HG02610 (cell line): ENCODE measurements at regions not wholly inside any gene's neighbourhood (a gene's known extent, or its start where the extent isn't known, plus 50 kb on each side); places are given as distances from the start of the nearest gene placed in this dataset.
"Not testable (repeated sequence)": the region's sequence is repeated elsewhere in the genome, so short reads cannot be mapped to it uniquely, and the experiment has no call there.

Experiments
- ATAC-seq: cut with Tn5 transposase; IDR thresholded peaks from one replicate; pipeline ENCODE4 v1.9.1; 2021; ENCODE audit warnings: mild to moderate bottlenecking, moderate library complexity; ENCODE audit not compliant: unreplicated experiment

DNA sequence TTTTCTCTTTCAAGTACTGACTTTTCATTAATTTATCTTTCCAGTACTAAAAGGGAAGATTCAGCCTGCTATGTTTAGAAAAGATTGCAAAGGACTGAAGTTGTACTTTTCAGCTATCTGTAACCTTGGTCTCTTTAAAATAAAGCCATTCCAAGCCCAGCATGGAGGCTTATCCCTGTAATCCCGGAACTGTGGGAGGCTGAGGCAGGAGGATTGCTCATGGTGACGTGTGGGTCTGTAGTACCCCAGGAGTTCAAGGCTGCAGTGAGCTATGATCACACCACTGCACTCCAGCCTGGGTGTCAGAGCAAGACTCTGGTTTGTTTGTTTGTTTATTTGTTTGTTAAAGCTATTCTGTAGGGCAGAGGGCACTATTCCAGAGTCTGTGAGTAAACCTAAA lies 50.6 kb upstream of the TMEM170B start:
- no peak for ATAC-seq

DNA sequence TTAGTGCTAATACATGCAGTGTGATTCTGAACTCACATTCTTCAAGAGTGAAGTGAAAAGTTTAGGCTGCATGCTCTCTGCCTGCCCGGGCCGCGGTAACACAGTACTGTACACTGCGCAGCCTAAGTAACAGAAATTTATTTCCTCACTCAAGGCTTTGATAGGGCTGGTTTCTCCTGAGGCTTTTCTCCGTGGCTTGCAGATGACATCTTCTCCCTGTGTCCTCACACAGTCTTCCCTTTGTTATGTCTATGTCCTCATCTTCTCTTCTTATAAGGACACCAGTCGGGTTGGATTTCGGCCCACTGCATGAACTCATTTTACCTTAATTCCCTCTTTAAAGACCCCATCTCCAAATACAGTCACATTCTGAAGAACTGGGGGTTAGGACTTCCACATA lies 51.1 kb upstream of the TMEM170B start:
- no peak for ATAC-seq

DNA sequence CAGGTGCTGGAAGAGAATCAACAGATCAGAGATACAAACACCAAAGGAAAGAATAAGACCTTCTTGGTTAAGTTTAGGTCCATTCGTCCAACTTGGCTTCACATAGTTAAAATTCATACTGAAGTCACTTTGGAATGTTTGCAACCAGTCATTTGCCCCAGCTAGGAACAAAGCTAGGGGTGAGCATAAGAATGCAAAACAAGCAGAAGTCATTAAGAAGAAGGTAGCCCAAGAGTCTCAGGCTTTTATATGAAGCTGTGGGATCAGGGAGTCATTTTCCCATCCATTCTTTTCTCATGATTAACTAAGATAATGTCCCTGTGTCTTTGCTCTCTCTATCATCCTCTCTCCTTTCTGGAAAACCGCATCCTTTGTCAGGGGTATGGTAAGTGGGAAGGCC lies 51.5 kb upstream of the TMEM170B start:
- ATAC-seq: no peak

DNA sequence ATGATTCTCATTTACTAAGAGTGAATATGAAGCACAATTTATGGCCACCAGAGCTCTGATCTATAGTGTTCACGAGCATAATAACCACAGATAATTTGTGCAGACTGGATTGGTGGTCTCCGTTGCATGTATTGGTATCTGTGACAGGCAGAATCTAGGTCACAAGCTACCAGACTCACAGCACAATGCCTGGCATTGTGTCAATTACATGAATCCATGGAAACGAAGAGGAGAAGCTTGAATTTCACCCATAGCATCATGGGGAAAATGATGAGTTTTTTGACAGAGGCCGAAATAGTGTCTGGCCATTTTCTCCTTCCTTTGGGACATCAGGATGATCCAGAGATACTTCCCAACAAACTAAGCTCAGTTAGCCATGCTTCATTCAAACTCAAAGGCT lies 52.3 kb upstream of the TMEM170B start:
- ATAC-seq: no peak

DNA sequence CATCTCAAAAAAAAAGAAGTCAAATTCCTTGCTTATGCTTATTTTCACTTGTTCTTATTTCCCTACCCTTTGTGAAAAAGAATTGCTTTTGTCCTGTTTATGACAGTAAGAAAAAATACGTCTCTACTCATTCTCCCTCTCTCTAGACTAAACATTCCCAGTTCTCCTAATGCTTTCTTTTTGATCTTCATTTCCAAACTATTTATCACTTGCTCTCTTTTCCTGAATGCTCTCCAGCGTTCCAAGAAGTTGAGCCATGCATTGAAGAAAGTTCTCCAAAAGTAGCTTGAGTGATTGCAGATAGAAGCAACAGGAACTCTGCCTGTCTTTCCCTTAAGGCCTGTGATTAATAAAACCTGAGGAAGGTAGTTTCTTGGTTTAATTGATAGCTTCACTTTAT lies 53.1 kb upstream of the TMEM170B start:
- no peak for ATAC-seq

DNA sequence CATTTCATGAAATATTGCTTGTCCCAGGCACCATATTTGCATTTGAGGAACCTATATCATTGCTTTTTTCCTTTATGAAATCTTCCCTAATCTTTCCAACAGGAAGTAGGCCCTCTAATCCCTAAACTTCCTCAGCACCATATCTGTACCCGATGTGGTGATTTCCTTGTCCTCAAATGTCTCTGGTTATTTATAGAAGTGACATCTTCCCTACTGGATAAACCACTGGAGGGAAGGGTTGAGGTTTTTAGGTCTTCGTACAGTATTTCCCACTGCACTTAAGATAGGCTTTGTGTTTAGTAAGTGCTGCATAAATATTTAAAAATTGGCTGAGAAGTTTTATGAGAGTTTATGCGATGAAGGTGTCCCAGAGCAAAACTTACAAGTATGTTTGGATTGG lies 54.9 kb upstream of the TMEM170B start:
- no peak for ATAC-seq

DNA sequence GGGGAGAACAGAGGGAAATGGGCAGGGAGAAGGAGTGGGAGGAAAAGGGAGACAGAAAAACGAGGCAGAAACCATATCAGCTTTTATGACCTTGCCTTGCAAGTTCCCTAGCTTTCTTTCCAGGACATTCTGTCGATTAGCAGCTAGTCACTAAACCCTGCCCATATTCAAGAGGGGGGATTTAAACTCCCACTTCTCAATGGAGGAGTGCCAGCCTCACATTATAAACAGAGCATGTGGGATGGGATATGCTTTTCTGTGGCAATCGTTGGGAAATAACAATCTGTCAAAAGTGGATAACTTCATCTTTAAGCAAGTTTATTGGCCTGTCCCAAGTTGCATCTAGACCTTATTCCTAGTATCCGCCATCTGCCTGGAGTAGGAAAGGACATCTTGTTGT lies 57.0 kb upstream of the TMEM170B start:
- no peak for ATAC-seq

DNA sequence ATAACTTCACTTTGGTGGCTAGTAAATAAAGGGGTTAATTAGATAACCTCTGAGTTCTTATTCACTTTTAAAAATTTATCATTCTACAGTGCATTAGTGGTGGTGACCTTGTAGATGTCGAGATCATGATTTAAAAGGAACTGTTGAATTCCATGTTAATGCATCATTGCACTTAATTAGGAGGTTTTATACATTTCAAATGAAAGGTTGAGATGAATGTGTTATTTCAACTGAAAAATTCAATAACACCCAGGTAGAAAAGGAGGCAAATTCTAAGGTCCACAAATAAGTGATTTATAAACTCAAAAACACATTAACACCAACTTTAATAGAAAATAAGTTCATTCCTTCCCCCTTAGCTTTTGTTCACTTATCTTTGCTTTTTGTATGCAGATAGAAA lies 58.3 kb upstream of the TMEM170B start:
- ATAC-seq: no peak

DNA sequence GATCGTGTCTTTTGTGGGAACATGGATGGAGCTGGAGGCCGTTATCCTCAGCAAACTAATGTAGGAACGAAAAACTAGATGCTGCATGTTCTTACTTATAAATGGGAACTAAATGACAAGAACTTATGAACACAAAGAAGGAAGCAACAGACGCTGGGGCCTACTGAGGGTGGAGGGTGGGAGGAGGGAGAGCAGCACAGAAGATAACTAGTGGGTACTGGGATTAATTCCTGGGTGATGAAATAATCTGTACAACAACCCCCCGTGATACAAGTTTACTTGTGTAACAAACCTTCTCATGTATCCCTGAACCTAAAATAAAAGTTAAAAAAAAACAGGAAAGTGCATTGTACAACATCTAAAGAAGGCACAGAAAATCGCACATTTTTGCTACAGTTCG lies 59.0 kb upstream of the TMEM170B start:
- ATAC-seq: no peak

DNA sequence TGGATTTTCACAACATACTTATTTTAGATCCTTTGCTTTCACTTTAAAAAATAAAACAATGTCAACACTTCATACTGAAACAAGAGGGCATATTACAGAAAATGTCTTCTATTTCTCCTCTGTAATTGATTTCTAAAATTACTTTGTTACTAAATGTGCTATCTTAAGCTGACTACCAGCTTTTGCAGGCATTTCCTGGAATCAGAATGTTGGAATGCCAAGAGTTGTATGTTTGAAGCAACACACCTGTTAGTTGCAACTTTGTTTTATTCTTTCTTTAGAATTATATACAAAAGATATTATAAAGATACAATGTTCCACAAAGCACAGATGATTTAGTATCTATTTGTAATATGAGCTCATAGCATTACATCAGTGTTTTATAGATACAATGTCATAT lies 62.5 kb upstream of the TMEM170B start:
- ATAC-seq: no peak

DNA sequence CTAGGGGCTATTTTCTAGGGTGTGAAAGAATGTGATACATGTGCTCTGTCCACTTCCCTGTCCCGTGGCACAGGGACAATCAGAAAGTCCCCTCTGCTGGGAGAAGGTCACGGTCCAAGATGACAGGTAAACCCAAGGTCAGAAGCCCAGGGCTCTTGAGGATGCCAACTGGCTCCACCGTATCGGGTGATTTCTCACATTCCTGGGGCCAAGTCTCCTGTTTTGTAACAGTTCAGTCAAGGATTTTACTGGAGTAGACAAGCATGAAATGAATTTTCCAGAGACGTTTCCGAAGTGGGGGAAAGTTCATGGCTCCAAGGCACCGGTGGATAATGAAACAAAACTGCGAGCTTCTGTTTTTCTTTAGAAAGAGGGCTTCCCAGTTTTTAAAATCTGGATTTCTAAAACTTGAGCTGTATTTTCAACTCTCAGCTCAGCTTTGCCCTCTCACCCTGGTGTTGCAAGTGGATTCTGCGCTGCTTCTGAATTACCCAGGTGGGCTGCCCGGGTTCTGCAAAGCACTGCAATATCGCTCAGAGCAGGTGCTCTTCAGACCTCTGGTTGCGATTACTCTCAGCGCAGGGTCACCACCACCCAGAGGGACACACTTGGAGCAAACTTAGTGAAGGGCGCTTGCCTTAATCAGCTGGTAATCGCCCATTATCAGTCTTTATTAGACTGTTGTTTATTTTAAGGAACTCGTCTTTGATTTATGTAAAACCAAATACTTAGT lies 64.4 kb upstream of the TMEM170B start:
- no peak for ATAC-seq

DNA sequence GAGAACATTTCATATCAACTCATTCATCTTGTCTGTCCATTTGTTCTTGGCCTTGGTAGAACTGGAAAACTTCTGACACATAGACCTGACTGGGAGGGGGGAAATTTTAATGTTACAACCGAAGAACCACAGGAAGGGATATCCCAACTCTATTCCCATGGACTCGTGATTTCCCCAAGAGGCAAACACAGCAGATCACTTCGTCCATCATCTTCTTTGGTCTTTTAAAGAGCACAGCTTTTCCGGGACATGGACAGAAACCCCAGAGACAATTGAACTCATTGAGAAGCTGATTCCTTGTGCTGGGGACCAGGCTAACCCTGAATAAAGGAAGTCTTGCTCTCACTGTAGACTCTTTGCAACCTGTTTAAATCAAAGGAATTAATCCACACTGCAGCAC lies 66.3 kb upstream of the TMEM170B start:
- no peak for ATAC-seq

DNA sequence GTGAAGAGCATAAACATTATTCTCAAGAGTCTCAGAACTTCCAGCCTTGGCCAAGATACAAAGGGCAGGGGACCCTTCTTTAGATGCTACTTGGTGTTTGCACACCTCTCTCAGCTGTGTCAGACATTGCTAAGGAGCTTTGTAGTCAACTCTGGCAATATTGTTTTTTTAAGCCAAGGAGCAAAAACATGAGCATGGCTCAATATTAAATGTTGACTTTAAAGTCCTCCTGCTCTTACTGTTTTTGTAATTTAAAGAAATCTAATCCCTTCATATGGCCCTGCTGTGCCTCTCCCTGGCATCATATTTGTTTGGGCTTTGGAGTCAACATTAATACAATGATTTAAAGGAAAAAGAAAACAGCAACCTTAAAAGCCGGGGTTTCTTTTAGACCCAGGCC lies 67.9 kb upstream of the TMEM170B start:
- no peak for ATAC-seq

DNA sequence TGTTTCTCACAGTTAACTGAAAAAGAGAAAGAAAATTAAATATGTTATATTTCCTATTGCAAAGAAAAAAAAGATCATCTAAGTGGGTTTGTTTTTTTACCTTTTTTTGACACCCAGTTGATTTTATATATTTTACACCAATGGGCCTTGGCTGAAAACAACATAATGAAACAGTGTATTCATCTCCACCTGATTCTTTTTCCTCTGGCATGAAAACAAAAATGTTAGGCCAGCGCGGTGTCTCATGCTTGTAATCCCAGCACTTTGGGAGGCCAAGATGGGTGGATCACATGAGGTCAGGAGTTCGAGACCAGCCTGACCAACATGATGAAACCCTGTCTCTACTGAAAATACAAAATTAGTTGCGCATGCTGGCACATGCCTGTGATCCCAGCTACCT lies 69.3 kb upstream of the TMEM170B start:
- ATAC-seq: not testable (repeated sequence)

DNA sequence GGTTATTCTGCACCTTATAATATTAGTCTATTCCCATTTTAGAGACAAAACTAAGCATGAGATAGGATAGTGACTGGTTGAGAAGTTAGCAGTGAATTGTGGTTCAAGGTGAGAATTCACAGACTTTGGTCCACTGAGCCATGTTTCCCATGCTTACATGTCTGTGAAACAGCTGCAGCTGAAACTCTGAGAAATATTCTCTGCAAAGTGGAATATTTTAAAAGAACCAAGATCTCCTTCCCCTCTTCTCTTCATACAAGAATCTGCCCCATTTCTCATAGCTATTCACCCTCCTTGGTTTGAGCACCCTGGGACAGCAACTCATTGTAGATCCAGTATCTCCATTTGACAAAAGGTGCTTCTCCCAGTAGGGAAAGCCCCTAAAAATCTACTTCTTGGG lies 70.2 kb upstream of the TMEM170B start:
- peak; percentile 93 for ATAC-seq

DNA sequence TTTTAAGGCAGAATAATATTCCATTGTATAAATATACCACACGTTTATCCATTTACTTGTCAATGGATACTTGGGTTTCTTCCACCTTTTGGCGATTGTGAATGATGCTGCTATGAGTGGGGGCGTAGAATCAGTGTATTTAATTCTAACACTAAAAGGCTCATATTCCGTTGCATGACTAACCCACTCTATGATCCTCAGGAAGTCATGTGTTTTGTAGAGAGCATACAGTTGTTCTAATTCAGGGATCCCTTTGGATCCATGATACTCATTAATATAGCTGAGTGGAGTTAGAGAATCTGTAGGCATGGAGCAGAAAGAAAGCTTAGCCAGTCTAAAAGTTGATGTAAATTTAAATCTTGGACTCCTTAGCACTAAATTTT lies 74.2 kb upstream of the TMEM170B start:
- no peak for ATAC-seq

DNA sequence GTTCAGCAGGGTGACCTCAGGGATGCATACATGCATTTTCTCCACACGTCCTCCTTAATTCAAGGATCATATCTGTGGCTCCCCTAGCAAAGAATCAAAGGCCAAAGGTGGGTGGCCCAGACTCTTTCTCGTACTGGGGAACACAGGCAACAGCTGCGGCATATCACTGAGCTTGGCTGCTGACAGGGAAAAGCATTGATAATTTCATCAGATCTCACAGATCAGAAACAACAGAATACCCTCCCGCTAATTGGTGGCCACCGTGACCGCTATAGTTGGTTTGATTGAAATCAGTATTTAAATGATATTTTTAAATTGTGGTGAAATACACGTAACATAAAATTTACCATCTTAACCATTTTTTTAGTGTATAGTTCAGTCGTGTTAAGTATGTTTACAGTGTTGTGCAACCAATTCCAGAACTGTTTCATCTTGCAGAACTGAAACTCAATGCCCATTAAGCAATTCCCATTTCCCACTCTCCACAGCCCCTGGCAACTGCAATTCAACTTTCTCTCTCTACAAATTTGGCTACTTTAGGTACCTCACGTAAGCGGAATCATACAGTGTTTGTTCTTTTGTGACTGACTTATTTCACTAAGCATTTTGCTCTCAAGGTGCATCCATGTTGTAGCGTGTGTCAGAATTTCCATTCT lies 74.7 kb upstream of the TMEM170B start:
- ATAC-seq: no peak

DNA sequence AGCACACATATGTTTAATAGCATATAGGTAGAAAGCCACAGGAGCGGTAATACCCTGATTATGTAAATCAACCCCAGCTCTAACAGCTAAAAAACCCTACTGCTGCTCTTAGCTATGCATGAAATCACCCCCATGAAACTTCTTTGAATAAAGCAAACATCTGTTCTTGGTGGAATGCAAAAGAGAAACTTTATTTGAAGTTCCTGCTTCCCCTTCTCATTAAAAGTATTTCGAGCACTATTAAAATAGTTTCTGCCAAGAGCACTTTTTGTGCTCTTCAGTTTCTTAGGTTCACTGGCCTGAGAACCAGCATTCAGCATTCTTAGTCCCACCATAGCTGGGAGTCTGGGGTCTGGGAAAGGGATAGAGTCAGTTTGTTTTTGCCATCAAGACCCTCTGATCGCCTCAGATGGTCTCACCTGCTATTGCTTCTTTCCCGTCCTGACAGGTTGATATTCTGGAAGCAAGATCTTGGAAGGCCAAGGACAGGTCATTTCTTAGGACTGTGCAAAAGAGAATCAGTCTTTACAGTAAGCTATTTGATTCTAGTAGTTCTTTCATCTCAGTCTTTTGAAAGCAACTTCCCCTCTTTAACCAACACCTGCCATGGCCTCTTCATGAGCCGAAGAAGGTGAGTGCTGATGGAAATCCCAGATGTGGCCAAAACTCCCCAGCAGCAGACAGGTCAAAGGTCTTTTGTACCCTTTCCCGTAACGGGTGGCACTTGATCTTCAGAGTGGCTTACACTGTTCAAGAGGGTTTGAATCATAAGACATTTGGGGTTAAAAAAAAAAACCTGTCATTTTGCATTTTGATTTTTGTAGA lies 76.5 kb upstream of the TMEM170B start:
- ATAC-seq: peak; percentile 64

DNA sequence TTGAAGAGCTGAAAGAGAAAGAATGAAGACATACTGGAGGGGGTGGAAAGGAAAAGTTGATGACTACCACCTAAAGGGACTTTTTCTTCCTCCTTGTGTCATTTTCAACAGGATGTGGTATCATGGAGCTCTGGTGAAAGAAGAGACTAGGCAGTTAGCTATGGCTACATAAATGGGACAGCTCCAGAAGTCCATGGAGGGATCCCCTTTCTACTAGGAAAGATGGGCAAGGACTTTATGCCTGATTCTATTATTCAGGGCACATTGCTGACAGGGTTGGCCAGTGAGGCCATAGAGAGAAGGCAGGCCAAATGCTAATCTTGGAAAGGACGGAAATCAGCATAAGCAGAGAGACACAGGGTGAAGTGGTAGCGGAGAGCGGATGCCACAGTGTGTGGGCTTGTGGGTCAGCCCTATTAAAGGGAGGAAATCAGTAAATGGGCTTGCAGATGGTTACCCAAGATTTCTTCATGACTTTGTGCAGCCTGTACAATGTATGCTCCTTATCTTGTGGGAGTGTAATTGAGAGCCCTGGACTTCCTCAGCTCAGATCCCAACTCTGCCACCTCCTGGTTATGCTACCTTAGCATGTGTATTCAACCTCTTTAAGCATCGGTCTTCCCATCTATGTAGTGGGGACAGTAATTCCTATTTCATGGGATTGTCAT lies 77.4 kb upstream of the TMEM170B start:
- ATAC-seq: peak; percentile 41

DNA sequence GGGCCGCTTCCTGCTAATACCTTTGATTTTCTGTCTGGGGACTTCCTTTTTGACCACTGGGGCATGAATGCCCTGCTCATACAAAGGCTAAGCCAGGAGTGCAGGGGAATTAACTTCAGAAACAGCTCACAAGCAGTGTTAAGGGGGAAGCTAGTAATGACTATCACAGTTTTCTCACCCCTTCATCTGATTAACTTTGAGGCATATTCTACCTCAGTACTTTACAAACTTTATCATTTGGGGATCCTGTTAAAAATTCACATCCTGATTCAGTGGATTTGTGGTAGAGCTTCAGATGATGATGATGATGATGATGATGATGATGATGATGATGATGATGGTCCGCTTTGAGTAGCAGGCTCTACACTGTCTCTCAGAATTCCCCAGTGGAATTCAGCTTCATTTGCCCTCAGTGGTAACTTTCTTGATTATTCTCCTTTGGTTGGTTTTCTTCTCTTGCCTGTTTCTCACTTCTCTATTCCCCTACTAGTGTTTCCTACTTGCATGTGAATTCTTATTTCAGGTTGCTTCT lies 78.4 kb upstream of the TMEM170B start:
- ATAC-seq: peak; percentile 74

DNA sequence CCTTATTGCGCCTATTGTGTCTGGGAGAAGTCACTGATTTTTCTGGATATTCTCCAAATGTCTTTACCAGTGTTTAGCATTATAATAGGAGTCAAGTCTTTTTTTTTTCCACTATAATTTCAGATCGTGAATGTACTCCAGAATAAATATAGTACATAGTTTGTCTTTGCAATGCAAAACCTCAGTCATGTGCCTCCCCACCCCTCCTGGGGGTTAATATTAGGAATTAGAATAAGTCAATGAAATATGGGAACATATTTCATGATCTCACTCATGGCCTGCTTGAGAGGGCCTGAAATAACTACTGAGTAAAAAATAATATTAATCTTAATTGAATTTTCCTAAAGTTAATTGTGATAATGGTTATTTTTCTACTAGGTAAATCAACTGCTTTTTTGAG lies 79.0 kb upstream of the TMEM170B start:
- ATAC-seq: no peak
